Tibial nerve (tissue), 4 donors: ENCODE measurements at regions not wholly inside any gene's neighbourhood (a gene's known extent, or its start where the extent isn't known, plus 50 kb on each side); places are given as distances from the start of the nearest gene placed in this dataset.

ENCODE experiments used
- DNase-seq, 2 donors: peaks; one replicate each; pipeline ENCODE4 v3.0.0-alpha.2; 2019; ENCODE audit warnings: low spot score in 2 of 2
- H3K27ac ChIP-seq, 4 donors: fragments of 200-600 bp; sonication (generic) in 3 of 4; one replicate each; pipeline ENCODE4 v1.5.1; 2017 to 2019; ENCODE audit warnings: mild to moderate bottlenecking in 1 of 4
- H3K27me3 ChIP-seq, 2 donors: fragments of 200-600 bp; sonication (generic) in 1 of 2; one replicate each; pipeline versions ENCODE4 v1.5.1 to v1.6.0; 2017 to 2019
- H3K36me3 ChIP-seq, 3 donors: fragments of 200-600 bp; sonication (generic); one replicate each; pipeline ENCODE4 v1.5.1; 2018 to 2019
- H3K4me1 ChIP-seq, 4 donors: fragments of 200-600 bp; sonication (generic) in 3 of 4; one replicate each; pipeline ENCODE4 v1.5.1; 2017 to 2019
- H3K4me3 ChIP-seq, 4 donors: fragments of 200-600 bp; sonication (generic) in 3 of 4; one replicate each; pipeline ENCODE4 v1.5.1; 2017 to 2019; ENCODE audit warnings: mild to moderate bottlenecking in 1 of 4, moderate library complexity in 1 of 4
- H3K9me3 ChIP-seq, 4 donors: fragments of 200-600 bp; sonication (generic) in 3 of 4; one replicate each; pipeline ENCODE4 v1.5.1; 2017 to 2019
- CTCF ChIP-seq, 5 experiments: fragments of 200-600 bp in 3 of 5; fragments of 450-650 bp in 2 of 5; sonication (generic) in 3 of 5; IDR thresholded peaks; one replicate each; pipeline ENCODE4 v1.5.1; 2016 to 2019; ENCODE audit warnings: antibody characterized with exemption in 5 of 5, mild to moderate bottlenecking in 3 of 5, moderate library complexity in 2 of 5
- EP300 ChIP-seq, 2 donors: sonication (generic); formaldehyde crosslinking; IDR thresholded peaks; one replicate each; pipeline ENCODE4 v1.6.1; 2017; ENCODE audit warnings: antibody characterized with exemption in 2 of 2, mild to moderate bottlenecking in 1 of 2
- POLR2A ChIP-seq, 2 donors: fragments of 450-650 bp; IDR thresholded peaks; one replicate each; pipeline ENCODE4 v1.6.1; 2017; ENCODE audit warnings: antibody characterized with exemption in 2 of 2, mild to moderate bottlenecking in 2 of 2, moderate library complexity in 2 of 2
- WGBS, 2 donors: methylation state at CpG; one replicate each; pipeline ENCODE4 v1.1.5; 2018; 5-methylcytosine and 5-hydroxymethylcytosine counted together

- H3K36me3 ChIP-seq, result no peaks in the 10 kb centered on the region
- no peaks in the 10 kb centered on the region for H3K27me3 ChIP-seq
- TF ChIP-seq EP300 (IDR thresholded peaks at IDR 0.05) (no peak), CTCF (IDR thresholded peaks at IDR 0.05) (no peak), POLR2A (IDR thresholded peaks at IDR 0.05) (no peak)
- no peak for DNase-seq
- 40 to 78% methylated on average over 1 of the region's 1 CpG for WGBS, 2 donors
- no peaks in the 10 kb centered on the region for H3K4me1 ChIP-seq
- H3K27ac ChIP-seq, result no peak overlapping the region
- H3K4me3 ChIP-seq, result no peak overlapping the region
- H3K9me3 ChIP-seq, result peaks cover 0 to 12% (median 6%) of the 10 kb centered on the region in 4 donors
Observed at GRCh38 chr2:126389446-126389845, 266.5 kb upstream of the GYPC start.

- Histone ChIP-seq H3K9me3 (peaks cover 0 to 6% (median 2%) of the 10 kb centered on the region in 4 donors), H3K4me1 (no peaks in the 10 kb centered on the region), H3K4me3 (no peak overlapping the region), H3K27ac (no peak overlapping the region), H3K27me3 (no peaks in the 10 kb centered on the region), H3K36me3 (no peaks in the 10 kb centered on the region)
- no peak for DNase-seq
- 75% methylated on average over 2 of the region's 2 CpGs for WGBS, 2 donors
- TF ChIP-seq POLR2A (IDR thresholded peaks at IDR 0.05), result no peak
- TF ChIP-seq EP300 (IDR thresholded peaks at IDR 0.05), result no peak
- TF ChIP-seq CTCF (IDR thresholded peaks at IDR 0.05), result no peak
Observed at GRCh38 chr2:126392889-126393288, 263.1 kb upstream of the GYPC start.

GRCh38 chr2:126399001-126399400 lies 257.0 kb upstream of the GYPC start:
- H3K4me1 ChIP-seq, result no peaks in the 10 kb centered on the region
- H3K36me3 ChIP-seq, result no peaks in the 10 kb centered on the region
- H3K27ac ChIP-seq, result no peak overlapping the region
- TF ChIP-seq CTCF (IDR thresholded peaks at IDR 0.05), result no peak
- TF ChIP-seq POLR2A (IDR thresholded peaks at IDR 0.05), result no peak
- TF ChIP-seq EP300 (IDR thresholded peaks at IDR 0.05), result no peak
- H3K9me3 ChIP-seq, result peaks cover 0 to 4% (median 2%) of the 10 kb centered on the region in 4 donors
- no peak overlapping the region for H3K4me3 ChIP-seq
- DNase-seq, result no peak
- H3K27me3 ChIP-seq, result no peaks in the 10 kb centered on the region
- 93 to 100% methylated on average over 2 of the region's 2 CpGs for WGBS, 2 donors

- no peak for DNase-seq
- TF ChIP-seq POLR2A (IDR thresholded peaks at IDR 0.05), result no peak
- no peak for TF ChIP-seq CTCF (IDR thresholded peaks at IDR 0.05)
- no peak for TF ChIP-seq EP300 (IDR thresholded peaks at IDR 0.05)
- Histone ChIP-seq H3K9me3 (no peaks in the 10 kb centered on the region), H3K27me3 (no peaks in the 10 kb centered on the region), H3K36me3 (no peaks in the 10 kb centered on the region), H3K4me3 (no peak overlapping the region), H3K27ac (no peak overlapping the region), H3K4me1 (no peaks in the 10 kb centered on the region)
- 69 to 82% methylated on average over 5 of the region's 5 CpGs for WGBS, 2 donors
Observed at GRCh38 chr2:126403039-126403628, 252.8 kb upstream of the GYPC start.

GRCh38 chr2:126406267-126406666 lies 249.7 kb upstream of the GYPC start:
- Histone ChIP-seq H3K4me3 (no peak overlapping the region), H3K4me1 (no peaks in the 10 kb centered on the region), H3K9me3 (no peaks in the 10 kb centered on the region)

More at GRCh38 chr2:126406267-126406666, 249.7 kb upstream of the GYPC start:
- no peaks in the 10 kb centered on the region for H3K36me3 ChIP-seq
- H3K27ac ChIP-seq, result no peak overlapping the region
- WGBS, 2 donors, result 81 to 87% methylated on average over 4 of the region's 4 CpGs
- no peak for TF ChIP-seq EP300 (IDR thresholded peaks at IDR 0.05)
- TF ChIP-seq POLR2A (IDR thresholded peaks at IDR 0.05), result no peak
- TF ChIP-seq CTCF (IDR thresholded peaks at IDR 0.05), result no peak
- H3K27me3 ChIP-seq, result no peaks in the 10 kb centered on the region
- no peak for DNase-seq
